GM19043 (cell line): ENCODE measurements at regions not wholly inside any gene's neighbourhood (a gene's known extent, or its start where the extent isn't known, plus 50 kb on each side); places are given as distances from the start of the nearest gene placed in this dataset.
"Not testable (repeated sequence)": the region's sequence is repeated elsewhere in the genome, so short reads cannot be mapped to it uniquely, and the experiment has no call there.

Experiments used
- ATAC-seq: cut with Tn5 transposase; IDR thresholded peaks from one replicate; pipeline ENCODE4 v1.9.1; 2021; ENCODE audit warnings: low read depth; ENCODE audit not compliant: unreplicated experiment

DNA sequence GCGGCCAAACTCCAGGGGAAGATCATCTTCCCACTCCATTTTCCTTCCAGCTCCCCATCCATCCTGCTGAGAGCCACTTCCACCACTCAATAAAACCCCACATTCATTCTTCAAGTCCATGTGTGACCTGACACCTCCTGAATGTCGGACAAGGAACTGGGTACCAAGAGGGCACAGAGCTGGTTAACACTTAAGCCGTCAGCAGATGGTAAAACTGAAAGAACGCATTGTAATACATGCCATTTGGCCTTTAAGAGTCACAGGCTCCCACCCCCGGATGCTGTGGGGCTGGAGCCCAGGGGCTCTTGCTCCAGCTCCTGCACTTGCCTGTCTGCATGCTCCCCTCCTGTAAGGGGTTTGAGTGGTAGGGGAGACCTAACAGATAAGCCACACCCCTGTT is 753.9 kb downstream of the COL12A1 start:
- no peak for ATAC-seq

DNA sequence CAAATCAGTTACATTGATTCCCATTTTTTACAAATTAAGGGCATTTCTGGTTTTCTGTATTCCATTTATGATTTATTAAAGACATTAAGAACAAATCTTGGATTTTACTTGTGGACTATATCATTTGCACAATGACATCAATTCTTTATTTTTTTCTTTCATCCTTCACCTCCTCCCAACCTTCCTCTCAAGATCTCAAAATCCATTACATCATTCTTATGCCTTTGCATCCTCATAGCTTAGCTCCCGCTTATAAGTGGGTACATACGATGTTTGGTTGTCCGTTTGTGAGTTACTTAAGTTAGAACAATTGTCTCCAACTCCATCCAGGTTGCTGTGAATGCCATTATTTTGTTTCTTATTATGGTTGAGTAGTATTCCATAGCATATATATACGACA is 752.8 kb downstream of the CD109 start:
- ATAC-seq = no peak

DNA sequence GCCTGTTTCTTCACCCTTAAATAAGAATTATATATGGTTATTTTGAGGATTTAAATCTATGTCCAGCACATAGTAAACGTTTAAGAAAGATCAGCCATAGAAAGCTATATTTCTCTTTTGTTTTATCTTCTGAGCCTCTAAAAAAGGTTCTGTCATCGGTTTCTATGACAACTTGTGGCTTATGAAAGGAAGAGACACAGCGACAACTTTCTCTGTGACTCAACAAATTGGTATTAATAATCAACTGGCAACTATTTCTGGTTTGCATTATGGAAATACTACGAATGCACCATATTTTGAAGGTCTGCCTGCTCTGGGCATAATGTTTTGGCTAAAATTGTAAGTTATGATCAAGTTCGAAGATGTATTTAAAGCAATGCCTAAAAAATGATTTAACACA is 751.0 kb downstream of the CD109 start:
- ATAC-seq = peak; percentile 90

DNA sequence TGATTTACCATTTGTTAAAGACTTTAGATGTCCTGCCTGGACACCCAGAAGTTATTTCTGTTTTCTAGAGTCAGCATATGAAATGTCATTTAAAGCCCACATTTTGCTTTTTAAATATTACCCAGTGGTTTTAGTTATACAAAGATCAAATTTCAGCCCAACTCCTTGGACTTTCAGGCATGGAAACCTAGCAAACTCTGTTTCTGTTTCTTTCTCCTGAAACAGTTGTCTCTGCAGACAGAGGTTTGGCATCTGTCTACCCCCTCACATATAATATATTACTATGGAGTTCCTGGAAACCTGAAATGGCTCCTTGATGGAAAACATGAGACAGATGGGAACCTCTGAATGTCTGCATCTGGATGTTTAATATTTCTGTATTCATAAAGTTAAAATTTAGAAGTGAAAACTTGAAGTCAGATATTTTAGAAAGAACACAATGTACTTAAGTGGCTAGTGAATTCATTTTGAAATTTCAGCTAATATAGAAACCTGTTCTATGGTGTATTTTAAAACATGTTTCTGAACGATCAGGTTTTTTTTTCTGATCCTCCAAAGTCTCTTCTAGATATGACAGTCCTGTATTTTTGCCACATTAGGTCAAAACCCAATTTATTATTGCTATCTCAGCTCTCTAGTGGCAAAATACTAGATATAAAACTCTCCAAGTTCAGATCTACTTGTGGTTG is 743.3 kb downstream of the CD109 start:
- ATAC-seq = peak; percentile 42

DNA sequence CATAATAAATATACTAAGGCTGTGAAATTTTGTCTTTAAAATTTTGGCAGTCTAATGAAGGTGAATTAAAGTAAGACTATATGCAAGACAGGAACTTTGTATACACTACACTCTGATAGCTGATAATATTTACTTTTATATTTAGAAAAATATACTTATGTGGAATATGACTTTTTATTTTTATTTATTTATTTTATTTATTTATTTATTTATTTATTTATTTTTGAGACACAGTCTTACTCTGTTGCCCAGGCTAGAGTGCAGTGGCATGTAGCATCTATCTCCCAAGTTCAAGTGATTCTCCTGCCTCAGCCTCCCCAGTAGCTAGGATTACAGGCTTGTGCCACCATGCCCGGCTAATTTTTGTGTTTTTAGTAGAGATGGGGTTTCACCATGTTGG is 742.4 kb downstream of the CD109 start:
- not testable (repeated sequence) for ATAC-seq

DNA sequence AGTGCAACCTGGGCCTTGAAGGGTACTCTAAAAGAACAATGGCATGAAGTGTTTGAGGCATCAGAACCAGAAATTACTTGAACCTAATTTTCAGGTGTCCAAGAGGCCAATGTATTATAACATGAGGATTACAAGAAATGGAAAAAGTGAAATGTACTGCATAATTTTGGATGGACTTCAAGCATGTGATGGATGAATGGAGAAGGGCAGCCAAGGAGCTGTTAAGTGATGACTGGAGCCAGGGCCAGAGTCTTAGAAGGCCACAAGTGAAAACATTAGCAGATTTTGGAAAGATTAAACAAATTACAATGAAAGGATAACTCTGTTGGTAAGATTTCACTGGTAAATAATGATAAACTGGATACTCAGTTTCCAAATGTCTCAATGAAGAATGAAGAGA is 738.2 kb downstream of the CD109 start:
- ATAC-seq = no peak

DNA sequence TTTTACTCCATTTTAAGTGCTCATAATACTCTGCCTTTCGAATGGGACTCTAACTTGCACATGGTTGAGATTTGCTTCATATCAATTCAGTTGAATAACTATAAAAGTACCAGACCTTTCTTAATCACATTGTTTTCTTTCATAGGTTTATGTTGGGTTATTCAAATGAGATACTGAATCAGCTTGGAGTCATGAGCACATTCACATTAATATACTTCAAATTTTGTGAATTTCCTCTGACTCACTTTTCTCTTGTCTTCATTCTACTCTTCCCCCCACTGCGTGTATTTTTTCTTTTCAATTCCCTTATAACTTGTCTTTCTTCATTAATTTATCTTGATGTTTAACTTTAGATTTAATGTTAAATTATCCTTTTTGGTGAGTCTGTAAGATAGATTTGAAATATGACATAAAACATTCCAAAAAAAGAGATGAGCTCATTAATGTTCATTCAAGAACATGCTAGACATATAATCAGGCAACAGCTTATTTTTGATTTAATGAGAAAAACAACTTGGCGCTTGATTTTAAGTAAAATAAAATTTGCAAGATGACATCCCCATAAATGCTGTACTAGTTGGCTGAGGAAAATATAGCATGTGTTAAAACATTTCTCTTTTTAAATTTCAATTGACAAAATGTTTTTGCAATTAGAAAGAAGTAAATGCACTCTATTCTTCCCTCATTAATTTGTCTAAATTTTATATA is 736.0 kb downstream of the CD109 start:
- no peak for ATAC-seq

DNA sequence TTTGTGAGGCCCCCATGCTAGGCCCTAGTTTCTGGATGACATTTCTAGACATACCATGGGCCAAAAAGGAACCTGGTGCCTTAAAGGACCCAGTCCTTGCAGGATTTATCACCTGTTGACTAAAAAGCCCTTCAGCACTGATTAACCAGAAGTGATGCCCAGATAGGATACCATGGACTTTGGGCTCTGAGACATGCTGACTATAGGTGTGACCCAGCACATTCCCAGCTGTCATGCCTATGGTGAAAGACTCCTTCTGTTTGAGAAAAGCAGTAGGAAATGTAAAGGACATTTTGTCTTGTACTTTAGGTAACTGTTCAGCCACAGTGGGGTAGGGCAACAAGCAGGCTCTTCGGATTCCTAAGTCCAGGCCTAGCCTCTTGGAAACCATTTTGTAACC is 724.2 kb downstream of the CD109 start:
- no peak for ATAC-seq

DNA sequence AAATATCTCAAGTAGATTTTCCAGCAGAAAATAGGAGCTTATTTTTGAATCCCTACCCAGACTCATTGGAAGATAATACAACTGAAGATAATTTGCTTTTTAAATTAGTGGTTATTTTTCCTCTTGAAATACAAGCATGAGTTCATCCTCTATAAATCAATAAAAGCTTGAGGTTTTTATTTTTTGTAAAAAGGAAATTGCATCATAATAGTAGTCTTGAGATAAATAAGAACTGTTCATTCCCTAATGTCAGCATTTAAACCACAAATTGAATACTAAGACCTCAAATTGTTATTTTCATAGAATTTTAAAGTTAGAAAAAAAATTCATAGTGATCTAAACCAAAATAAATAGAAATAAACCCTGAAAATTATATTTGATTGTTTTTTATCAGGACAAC is 719.1 kb downstream of the CD109 start:
- no peak for ATAC-seq

DNA sequence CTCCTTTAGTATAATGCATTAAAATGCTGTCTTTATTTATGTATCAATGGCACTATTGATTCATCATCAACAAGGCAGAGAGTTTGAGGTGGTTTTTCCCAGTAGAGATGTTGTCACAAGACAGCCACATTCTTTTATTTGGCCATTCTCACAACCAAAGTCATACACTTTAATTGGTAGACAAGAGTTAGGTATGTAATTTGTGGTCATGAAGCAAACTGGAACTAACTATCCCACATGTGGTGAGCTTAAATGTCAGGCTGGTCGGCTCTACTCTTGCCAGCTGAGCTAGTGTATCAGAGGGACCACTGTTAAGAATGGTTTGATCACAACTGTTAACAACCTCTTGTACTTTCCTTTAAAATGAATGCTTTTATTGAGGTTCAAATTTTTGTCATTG is 714.6 kb downstream of the CD109 start:
- no peak for ATAC-seq

DNA sequence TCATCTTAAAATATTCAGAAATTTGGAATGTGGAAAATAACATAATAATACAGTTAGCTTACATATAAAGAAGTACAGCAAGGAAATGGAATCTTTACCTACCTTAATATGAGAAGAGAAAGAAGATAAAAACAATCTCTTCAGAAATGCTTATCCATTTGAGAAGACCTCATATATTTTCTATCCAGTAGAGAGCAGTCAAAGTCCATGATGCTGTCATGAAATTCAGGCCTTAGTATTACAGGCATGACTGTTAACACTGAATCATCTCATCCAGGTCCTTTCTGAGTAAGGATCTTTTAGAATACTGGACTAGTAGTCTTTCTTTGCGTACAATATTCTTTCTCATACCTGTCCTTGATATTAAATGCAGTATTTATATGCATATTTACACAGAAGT is 713.4 kb downstream of the CD109 start:
- peak; percentile 70 for ATAC-seq

DNA sequence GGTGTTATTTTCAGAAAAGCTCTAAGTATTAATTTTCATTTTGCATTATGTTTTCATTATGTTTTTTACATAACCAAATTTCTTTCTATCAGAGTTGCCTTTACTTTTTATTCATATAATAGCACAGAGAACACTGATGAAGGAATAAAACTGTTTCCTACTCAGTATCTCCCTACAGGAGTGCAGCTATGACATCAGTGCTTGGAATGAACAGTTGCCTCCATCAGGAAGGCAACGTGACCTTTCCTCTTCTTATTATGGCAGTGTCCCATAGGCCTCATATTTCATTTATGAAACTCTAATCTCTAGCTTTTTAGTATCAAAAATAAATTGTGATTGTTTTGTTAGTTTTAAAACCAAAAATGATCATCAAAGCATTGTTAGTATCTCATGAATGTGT is 712.8 kb downstream of the CD109 start:
- no peak for ATAC-seq

DNA sequence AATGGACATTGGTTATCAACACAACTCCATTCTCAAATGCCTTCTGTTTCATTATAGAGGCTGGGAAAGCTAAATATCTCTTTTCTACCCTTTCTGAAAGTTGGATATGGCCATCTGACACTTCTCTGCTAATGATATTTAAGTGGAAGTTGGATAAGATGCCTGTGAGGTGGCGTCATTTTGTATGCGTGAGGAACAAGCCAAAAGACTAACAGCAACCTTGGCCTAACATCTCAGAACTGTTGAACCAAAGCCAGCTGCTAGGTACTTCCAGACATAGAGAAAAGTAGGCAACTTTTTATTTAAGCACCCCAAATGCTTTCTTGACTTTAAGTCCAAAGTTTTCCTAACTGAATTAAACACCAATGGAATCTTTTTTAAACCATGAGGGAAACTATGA is 708.4 kb downstream of the CD109 start:
- ATAC-seq = no peak

DNA sequence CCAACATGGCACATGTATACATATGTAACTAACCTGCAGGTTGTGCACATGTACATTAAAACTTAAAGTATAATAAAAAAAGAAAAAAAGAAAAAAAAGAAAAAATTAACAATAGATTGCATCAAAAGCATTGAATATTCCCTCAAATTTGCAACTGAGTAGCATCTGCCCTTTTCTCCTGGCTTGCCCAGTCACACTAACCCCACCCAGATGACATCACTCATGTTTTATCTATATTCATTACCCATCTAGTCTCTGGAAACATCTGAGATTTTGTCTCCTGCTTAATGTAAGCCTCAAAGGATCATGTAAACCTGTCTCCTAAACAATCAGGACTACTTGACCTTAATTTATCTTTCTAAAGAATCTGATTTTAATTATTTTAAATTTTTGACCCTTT is 706.8 kb downstream of the CD109 start:
- ATAC-seq = no peak

DNA sequence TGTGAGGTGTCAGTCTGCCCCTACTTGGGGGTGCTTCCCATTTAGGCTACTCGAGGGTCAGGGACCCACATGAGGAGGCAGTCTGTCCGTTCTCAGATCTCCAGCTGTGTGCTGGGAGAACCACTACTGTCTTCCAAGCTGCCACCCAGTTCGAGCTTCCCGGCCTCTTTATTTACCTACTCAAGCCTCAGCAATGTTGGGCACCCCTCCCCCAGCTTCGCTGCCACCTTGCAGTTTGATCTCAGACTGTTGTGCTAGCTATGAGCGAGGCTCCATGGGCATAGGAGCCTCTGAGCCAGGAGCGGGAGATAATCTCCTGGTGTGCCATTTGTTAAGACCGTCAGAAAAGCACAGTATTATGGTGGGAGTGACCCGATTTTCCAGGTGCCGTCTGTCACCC is 682.4 kb downstream of the CD109 start:
- ATAC-seq = not testable (repeated sequence)

DNA sequence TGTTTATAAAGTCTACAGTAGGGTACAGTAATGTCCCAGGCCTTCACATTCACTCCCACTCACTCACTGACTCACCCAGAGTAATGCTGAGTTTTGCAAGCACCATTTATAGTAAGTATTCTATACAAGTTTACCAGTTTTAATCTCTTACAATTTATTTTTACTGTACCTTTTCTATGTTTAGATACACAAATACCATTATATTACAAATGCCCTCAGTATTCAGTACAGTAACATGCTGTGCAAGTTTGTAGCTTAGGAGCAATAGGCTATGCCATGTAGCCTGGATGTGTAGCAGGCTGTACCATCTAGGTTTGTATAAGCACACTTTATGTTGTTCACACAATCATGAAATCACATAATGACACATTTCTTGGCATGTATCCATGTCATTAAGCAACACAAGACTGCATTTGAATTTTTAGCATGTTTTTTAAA is 673.6 kb downstream of the CD109 start:
- no peak for ATAC-seq

DNA sequence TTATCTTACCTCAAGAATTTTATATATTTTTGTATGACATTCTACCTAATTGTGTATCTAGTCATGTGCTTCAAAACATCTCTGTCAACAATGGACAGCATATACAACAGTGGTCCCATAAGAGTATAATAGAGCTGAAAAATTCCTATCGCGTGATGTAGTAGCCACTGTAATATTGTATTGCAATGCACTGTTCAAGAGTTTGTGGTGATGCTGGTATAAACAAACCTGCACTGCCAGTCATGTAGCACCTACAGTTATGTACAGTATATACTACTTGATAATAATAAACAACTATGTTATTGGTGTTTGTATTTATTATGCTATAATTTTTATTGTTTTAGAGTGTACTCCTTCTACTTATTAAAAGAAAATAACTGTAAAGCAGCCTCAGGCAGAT is 672.7 kb downstream of the CD109 start:
- no peak for ATAC-seq

DNA sequence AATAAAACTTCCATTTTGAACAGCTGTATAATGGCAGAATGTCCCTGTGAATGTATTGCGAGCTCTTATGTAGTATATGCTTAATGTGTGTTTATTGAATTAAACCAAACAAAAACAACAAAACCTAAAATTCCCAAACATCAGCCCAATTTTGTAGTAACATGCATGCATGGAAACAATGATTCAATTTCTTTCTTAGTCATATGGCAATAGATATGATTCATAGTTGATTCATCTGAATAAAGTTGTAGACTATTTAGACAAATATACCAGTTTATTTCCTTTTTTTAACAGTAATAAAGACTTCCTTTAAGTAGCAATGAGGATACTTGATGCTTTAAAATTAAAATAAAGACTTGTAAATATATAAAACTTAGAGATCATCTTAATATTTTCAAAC is 670.6 kb downstream of the CD109 start:
- ATAC-seq = no peak

DNA sequence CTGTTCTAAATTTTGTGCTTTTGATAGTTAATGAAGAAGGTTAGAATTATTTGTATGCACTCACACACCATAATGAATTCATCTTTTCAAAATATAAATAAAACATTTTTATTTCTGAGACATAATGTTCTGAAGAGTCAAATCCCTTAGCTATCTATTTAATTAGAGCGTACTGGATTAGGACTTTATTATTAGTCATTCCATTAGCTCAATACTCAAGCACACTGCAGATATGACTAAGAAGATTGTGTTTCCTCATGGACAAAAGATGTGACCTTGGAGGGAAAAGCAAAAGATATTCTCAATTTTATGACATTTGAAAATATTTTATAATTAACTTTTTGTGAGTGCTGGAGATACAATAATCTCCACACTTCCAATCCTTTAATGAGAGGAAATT is 666.4 kb downstream of the CD109 start:
- ATAC-seq = no peak

DNA sequence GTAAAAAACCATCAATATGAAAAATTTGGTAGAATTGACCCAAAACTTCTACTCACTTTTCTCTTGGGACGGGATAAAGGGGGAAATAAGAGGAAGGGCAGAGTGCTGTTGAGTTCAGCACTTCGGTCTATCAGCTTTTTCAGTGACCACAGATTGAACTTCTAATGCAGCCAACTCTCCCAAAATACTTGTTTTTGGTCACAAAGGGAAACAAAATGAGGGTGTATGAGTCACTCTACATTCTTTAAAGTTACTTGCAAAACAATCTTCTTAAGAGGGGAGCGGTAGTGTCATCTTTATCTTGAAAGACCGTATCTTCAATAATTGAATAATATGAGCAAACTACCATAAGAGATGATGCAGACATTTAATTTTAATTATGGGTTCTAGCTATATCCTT is 661.3 kb downstream of the CD109 start:
- ATAC-seq = no peak

DNA sequence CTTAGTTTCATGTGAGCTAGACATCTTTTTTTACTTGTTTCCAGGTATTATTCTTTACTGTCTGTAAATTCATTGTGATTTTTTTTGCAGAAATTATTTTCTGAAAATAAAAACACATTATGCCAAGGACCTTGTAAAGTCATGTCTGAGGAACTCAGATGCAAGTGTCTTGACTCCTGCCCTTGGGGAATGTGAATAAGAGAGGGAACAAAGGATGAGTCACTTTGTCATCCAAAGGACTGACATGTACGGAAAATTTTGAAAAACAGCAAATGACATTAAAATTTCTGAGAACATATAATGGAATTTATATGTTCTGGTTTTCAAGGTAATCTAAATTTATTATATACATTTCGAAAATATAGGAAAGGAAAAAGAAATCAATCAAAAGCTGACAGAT is 660.4 kb downstream of the CD109 start:
- no peak for ATAC-seq

DNA sequence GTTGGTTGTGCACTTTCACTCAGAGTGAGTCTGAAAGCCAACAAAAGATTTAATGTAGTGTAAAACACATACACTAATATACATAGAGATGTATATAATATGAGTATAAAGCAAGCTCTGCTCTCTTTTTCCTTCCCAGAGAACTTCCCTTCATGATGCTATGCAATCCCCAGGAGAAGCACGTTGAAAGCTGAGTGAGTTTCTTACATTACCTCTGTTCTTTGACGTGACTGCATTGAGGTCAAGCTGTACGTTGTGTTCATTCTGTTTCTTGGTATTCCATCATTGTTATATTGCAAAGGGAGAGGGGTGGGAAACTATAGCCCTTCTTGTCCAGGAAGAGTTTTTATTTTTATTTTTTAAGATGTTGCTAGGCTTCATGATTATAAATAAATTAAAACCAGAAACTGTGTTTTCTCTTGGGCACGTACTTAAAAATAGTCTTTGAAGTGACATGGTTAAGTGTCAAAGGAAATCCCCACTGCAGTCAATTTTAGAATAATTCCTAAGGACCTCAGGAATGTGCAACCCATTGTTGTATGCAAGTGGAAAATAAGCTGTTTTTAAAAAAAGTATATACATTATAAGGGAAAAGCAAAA is 651.0 kb downstream of the CD109 start:
- no peak for ATAC-seq
